ENCODE measurements at regions not wholly inside any gene's neighbourhood (a gene's known extent, or its start where the extent isn't known, plus 50 kb on each side); places are given as distances from the start of the nearest gene placed in this dataset.
"Not testable (repeated sequence)": the region's sequence is repeated elsewhere in the genome, so short reads cannot be mapped to it uniquely, and the experiment has no call there.

GRCh38 chr18:1557711-1558110 is 653.0 kb downstream of the ADCYAP1 start:
- not testable (repeated sequence) for DNase-seq (ENCODE audit: low read depth in 2 of 2)

- no peak for DNase-seq (ENCODE audit: low read depth in 2 of 2)
Observed at GRCh38 chr18:1559563-1559962, 654.9 kb downstream of the ADCYAP1 start.

GRCh38 chr18:1564793-1565192 is 660.1 kb downstream of the ADCYAP1 start:
- DNase-seq (ENCODE audit: low read depth in 2 of 2): no peak

- DNase-seq (ENCODE audit: low read depth in 2 of 2): no peak
Observed at GRCh38 chr18:1571206-1571605, 666.5 kb downstream of the ADCYAP1 start.

- DNase-seq (ENCODE audit: low read depth in 2 of 2): no peak
Observed at GRCh38 chr18:1573732-1574131, 669.1 kb downstream of the ADCYAP1 start.

GRCh38 chr18:1575084-1575483 is 670.4 kb downstream of the ADCYAP1 start:
- DNase-seq (ENCODE audit: low read depth in 2 of 2): no peak

- no peak for DNase-seq (ENCODE audit: low read depth in 2 of 2)
Observed at GRCh38 chr18:1578505-1578904, 673.8 kb downstream of the ADCYAP1 start.

- DNase-seq (ENCODE audit: low read depth in 2 of 2): no peak
Observed at GRCh38 chr18:1581581-1581980, 676.9 kb downstream of the ADCYAP1 start.

- DNase-seq (ENCODE audit: low read depth in 2 of 2): no peak
Observed at GRCh38 chr18:1585881-1586488, 681.3 kb downstream of the ADCYAP1 start.

GRCh38 chr18:1593091-1593490 is 688.4 kb downstream of the ADCYAP1 start:
- no peak for DNase-seq (ENCODE audit: low read depth in 2 of 2)

GRCh38 chr18:1595195-1595594 is 690.5 kb downstream of the ADCYAP1 start:
- DNase-seq (ENCODE audit: low read depth in 2 of 2): no peak

GRCh38 chr18:1599196-1599595 is 694.5 kb downstream of the ADCYAP1 start:
- DNase-seq (ENCODE audit: low read depth in 2 of 2): no peak

- DNase-seq (ENCODE audit: low read depth in 2 of 2): no peak
Observed at GRCh38 chr18:1604751-1605150, 700.1 kb downstream of the ADCYAP1 start.

GRCh38 chr18:1618364-1618763 is 713.7 kb downstream of the ADCYAP1 start:
- no peak for DNase-seq (ENCODE audit: low read depth in 2 of 2)

GRCh38 chr18:1619507-1619906 is 714.8 kb downstream of the ADCYAP1 start:
- no peak for DNase-seq (ENCODE audit: low read depth in 2 of 2)

- no peak for DNase-seq (ENCODE audit: low read depth in 2 of 2)
Observed at GRCh38 chr18:1624612-1625011, 719.9 kb downstream of the ADCYAP1 start.

GRCh38 chr18:1627494-1627893 is 722.8 kb downstream of the ADCYAP1 start:
- DNase-seq (ENCODE audit: low read depth in 2 of 2): no peak

GRCh38 chr18:1648712-1649111 is 744.0 kb downstream of the ADCYAP1 start:
- no peak for DNase-seq (ENCODE audit: low read depth in 2 of 2)

- no peak for DNase-seq (ENCODE audit: low read depth in 2 of 2)
Observed at GRCh38 chr18:1652018-1652417, 747.3 kb downstream of the ADCYAP1 start.

GRCh38 chr18:1653873-1654272 is 749.2 kb downstream of the ADCYAP1 start:
- DNase-seq (ENCODE audit: low read depth in 2 of 2): no peak

- no peak for DNase-seq (ENCODE audit: low read depth in 2 of 2)
Observed at GRCh38 chr18:1657876-1658275, 753.2 kb downstream of the ADCYAP1 start.

- DNase-seq (ENCODE audit: low read depth in 2 of 2): no peak
Observed at GRCh38 chr18:1658908-1659566, 754.4 kb downstream of the ADCYAP1 start.

- DNase-seq (ENCODE audit: low read depth in 2 of 2): peak; percentile 16 to 33
Observed at GRCh38 chr18:1663879-1664705, 759.4 kb downstream of the ADCYAP1 start.
